Coronary artery (tissue), 2 donors: ENCODE measurements at regions not wholly inside any gene's neighbourhood (a gene's known extent, or its start where the extent isn't known, plus 50 kb on each side); places are given as distances from the start of the nearest gene placed in this dataset.
A peak's percentile ranks its signal among the peaks of the same experiment; 100 is the strongest.

ENCODE experiments used
- DNase-seq: peaks from one replicate; pipeline ENCODE4 v3.0.0-alpha.2; 2017; ENCODE audit warnings: low spot score
- H3K27ac ChIP-seq, 2 donors: fragments of 200-600 bp; sonication (generic); one replicate each; pipeline ENCODE4 v1.5.1; 2016 to 2019
- H3K4me3 ChIP-seq: fragments of 200-600 bp; sonication (generic); 2 replicates; pipeline ENCODE4 v1.5.1; 2016; ENCODE audit warnings: mild to moderate bottlenecking, moderate library complexity
- CTCF ChIP-seq: fragments of 200-600 bp; sonication (generic); IDR thresholded peaks from one replicate; pipeline ENCODE4 v1.5.1; 2019; ENCODE audit warnings: antibody characterized with exemption

- H3K4me3 ChIP-seq = no peak overlapping the region
- no peak overlapping the region for H3K27ac ChIP-seq
- TF ChIP-seq CTCF = no peak
- DNase-seq = no peak
Observed at GRCh38 chr2:100212850-100213249, 70.5 kb upstream of the AFF3 start.

- no peak for DNase-seq
- Histone ChIP-seq H3K27ac (no peak overlapping the region), H3K4me3 (no peak overlapping the region)
- TF ChIP-seq CTCF = no peak
Observed at GRCh38 chr2:100211521-100211920, 69.1 kb upstream of the AFF3 start.

GRCh38 chr2:100208141-100208770, 65.9 kb upstream of the AFF3 start:
- DNase-seq = no peak
- no peak overlapping the region for H3K4me3 ChIP-seq
- no peak for TF ChIP-seq CTCF
- H3K27ac ChIP-seq = no peak overlapping the region

GRCh38 chr2:100207411-100207885, 65.1 kb upstream of the AFF3 start:
- TF ChIP-seq CTCF = no peak
- DNase-seq = no peak
- Histone ChIP-seq H3K4me3 (no peak overlapping the region), H3K27ac (peak overlapping the region in 1 of 2 donors; percentile 30)

GRCh38 chr2:100206731-100207255, 64.4 kb upstream of the AFF3 start:
- TF ChIP-seq CTCF = no peak

GRCh38 chr2:100205174-100205573, 62.8 kb upstream of the AFF3 start:
- no peak overlapping the region for H3K27ac ChIP-seq
- DNase-seq = no peak
- no peak for TF ChIP-seq CTCF
- no peak overlapping the region for H3K4me3 ChIP-seq

More at GRCh38 chr2:100206731-100207255, 64.4 kb upstream of the AFF3 start:
- Histone ChIP-seq H3K4me3 (no peak overlapping the region), H3K27ac (no peak overlapping the region)
- no peak for DNase-seq

GRCh38 chr2:100202567-100202966, 60.2 kb upstream of the AFF3 start:
- Histone ChIP-seq H3K4me3 (no peak overlapping the region), H3K27ac (no peak overlapping the region)
- TF ChIP-seq CTCF = no peak
- DNase-seq = no peak
